CD8-positive, alpha-beta memory T cell (primary cell): ENCODE measurements at regions not wholly inside any gene's neighbourhood (a gene's known extent, or its start where the extent isn't known, plus 50 kb on each side); places are given as distances from the start of the nearest gene placed in this dataset.

Experiments used
- CTCF ChIA-PET: fragments of 350-600 bp; sonication (Branson Sonifier 250); formaldehyde crosslinking; loops from one replicate; lab custom pipeline; 2021; ENCODE audit warnings: antibody characterized with exemption; lab: Charles Lee
- POLR2A ChIA-PET: fragments of 350-600 bp; sonication (Branson Sonifier 250); formaldehyde crosslinking; loops from one replicate; lab custom pipeline; 2021; ENCODE audit warnings: antibody characterized with exemption; lab: Charles Lee
- DNase-seq, 5 donors: peaks; one replicate each; pipeline versions ENCODE4 v3.0.0 to v3.0.0-alpha.2; 2020 to 2022; ENCODE audit warnings: mixed read lengths in 1 of 5
- H3K27ac ChIP-seq: one replicate; pipeline ENCODE4 v1.7.0; 2013; ENCODE audit warnings: low read depth, mild to moderate bottlenecking, low read length, moderate library complexity
- H3K27me3 ChIP-seq: 2 replicates; pipeline ENCODE4 v1.7.0; 2013; ENCODE audit warnings: low read length, mild to moderate bottlenecking; ENCODE audit not compliant: insufficient read depth, poor library complexity, severe bottlenecking
- H3K36me3 ChIP-seq: 2 replicates; pipeline ENCODE4 v1.7.0; 2013; ENCODE audit warnings: mild to moderate bottlenecking, low read length, moderate library complexity; ENCODE audit not compliant: insufficient read depth
- H3K4me1 ChIP-seq: 2 replicates; pipeline ENCODE4 v1.7.0; 2013; ENCODE audit warnings: mild to moderate bottlenecking, low read length, moderate library complexity; ENCODE audit not compliant: insufficient read depth
- H3K4me3 ChIP-seq: 2 replicates; pipeline ENCODE4 v1.7.0; 2013; ENCODE audit warnings: mild to moderate bottlenecking, low read length
- H3K9me3 ChIP-seq: 2 replicates; pipeline ENCODE4 v1.7.0; 2013; ENCODE audit warnings: mild to moderate bottlenecking, low read length
- H3K27ac Mint-ChIP-seq, 8 donors: one replicate each; pipeline ENCODE4 v1.8.0; 2020 to 2021; ENCODE audit warnings: mixed read lengths in 8 of 8, mild to moderate bottlenecking in 6 of 8, inconsistent platforms in 3 of 8, moderate library complexity in 3 of 8
- H3K27me3 Mint-ChIP-seq, 2 donors: one replicate each; pipeline ENCODE4 v1.8.0; 2020 to 2021; ENCODE audit warnings: mixed read lengths in 2 of 2, mild to moderate bottlenecking in 1 of 2, moderate library complexity in 1 of 2
- H3K36me3 Mint-ChIP-seq, 3 donors: one replicate each; pipeline ENCODE4 v1.8.0; 2020 to 2021; ENCODE audit warnings: mixed read lengths in 3 of 3, inconsistent platforms in 1 of 3, mild to moderate bottlenecking in 1 of 3
- H3K4me1 Mint-ChIP-seq, 3 donors: one replicate each; pipeline ENCODE4 v1.8.0; 2020 to 2021; ENCODE audit warnings: mixed read lengths in 3 of 3, inconsistent platforms in 1 of 3, mild to moderate bottlenecking in 1 of 3
- H3K4me3 Mint-ChIP-seq, 7 donors: one replicate each; pipeline ENCODE4 v1.8.0; 2020 to 2021; ENCODE audit warnings: mixed read lengths in 7 of 7, mild to moderate bottlenecking in 6 of 7, moderate library complexity in 4 of 7, inconsistent platforms in 2 of 7
- H3K9me3 Mint-ChIP-seq, 5 donors: one replicate each; pipeline ENCODE4 v1.8.0; 2020 to 2022; ENCODE audit warnings: mixed read lengths in 5 of 5, mild to moderate bottlenecking in 3 of 5, moderate library complexity in 2 of 5, inconsistent platforms in 1 of 5

- peaks cover 5% of the 10 kb centered on the region in 2 donors for H3K27me3 Mint-ChIP-seq
- H3K9me3 ChIP-seq: no peaks in the 10 kb centered on the region
- no peaks in the 10 kb centered on the region for H3K36me3 Mint-ChIP-seq
- no peak overlapping the region for H3K4me3 Mint-ChIP-seq
- H3K27ac Mint-ChIP-seq: no peak overlapping the region
- H3K4me1 Mint-ChIP-seq: no peaks in the 10 kb centered on the region
- no peaks in the 10 kb centered on the region for H3K4me1 ChIP-seq
- H3K27ac ChIP-seq: no peak overlapping the region
- H3K27me3 ChIP-seq: no peaks in the 10 kb centered on the region
- ChIA-PET POLR2A (no interaction called here), CTCF (no interaction called here)
- H3K4me3 ChIP-seq: no peak overlapping the region
- H3K9me3 Mint-ChIP-seq: no peaks in the 10 kb centered on the region
- no peak for DNase-seq
- no peaks in the 10 kb centered on the region for H3K36me3 ChIP-seq
These were observed 171.7 kb upstream of the MYCN start for GRCh38 chr2:15768615-15769014.

GRCh38 chr2:15769235-15769634 is 171.1 kb upstream of the MYCN start:
- no peak for DNase-seq
- Mint-ChIP-seq H3K27me3 (peaks cover 5% of the 10 kb centered on the region in 2 donors), H3K4me1 (no peaks in the 10 kb centered on the region), H3K27ac (no peak overlapping the region), H3K4me3 (no peak overlapping the region), H3K36me3 (no peaks in the 10 kb centered on the region), H3K9me3 (no peaks in the 10 kb centered on the region)
- no peaks in the 10 kb centered on the region for H3K27me3 ChIP-seq
- no peaks in the 10 kb centered on the region for H3K36me3 ChIP-seq
- H3K27ac ChIP-seq: no peak overlapping the region
- H3K4me1 ChIP-seq: no peaks in the 10 kb centered on the region
- H3K4me3 ChIP-seq: no peak overlapping the region
- CTCF ChIA-PET: no interaction called here
- POLR2A ChIA-PET: no interaction called here
- no peaks in the 10 kb centered on the region for H3K9me3 ChIP-seq

GRCh38 chr2:15769676-15770547 is 170.4 kb upstream of the MYCN start:
- Histone ChIP-seq H3K27ac (no peak overlapping the region), H3K36me3 (no peaks in the 10 kb centered on the region), H3K27me3 (no peaks in the 10 kb centered on the region), H3K4me1 (no peaks in the 10 kb centered on the region), H3K9me3 (no peaks in the 10 kb centered on the region), H3K4me3 (no peak overlapping the region)
- ChIA-PET CTCF (no interaction called here), POLR2A (no interaction called here)
- Mint-ChIP-seq H3K9me3 (no peaks in the 10 kb centered on the region), H3K4me3 (no peak overlapping the region), H3K36me3 (no peaks in the 10 kb centered on the region), H3K4me1 (no peaks in the 10 kb centered on the region), H3K27ac (no peak overlapping the region), H3K27me3 (peaks cover 5% of the 10 kb centered on the region in 2 donors)
- DNase-seq: no peak

GRCh38 chr2:15770606-15771005 is 169.7 kb upstream of the MYCN start:
- no peaks in the 10 kb centered on the region for H3K36me3 ChIP-seq
- H3K27me3 ChIP-seq: no peaks in the 10 kb centered on the region
- H3K4me1 ChIP-seq: no peaks in the 10 kb centered on the region
- Mint-ChIP-seq H3K27me3 (peaks cover 5% of the 10 kb centered on the region in 2 donors), H3K27ac (no peak overlapping the region), H3K4me1 (no peaks in the 10 kb centered on the region), H3K4me3 (no peak overlapping the region), H3K9me3 (no peaks in the 10 kb centered on the region), H3K36me3 (no peaks in the 10 kb centered on the region)
- no peak overlapping the region for H3K27ac ChIP-seq
- CTCF ChIA-PET: no interaction called here
- H3K9me3 ChIP-seq: no peaks in the 10 kb centered on the region
- DNase-seq: no peak
- POLR2A ChIA-PET: no interaction called here
- H3K4me3 ChIP-seq: no peak overlapping the region

GRCh38 chr2:15771124-15771523 is 169.2 kb upstream of the MYCN start:
- Histone ChIP-seq H3K9me3 (no peaks in the 10 kb centered on the region), H3K27me3 (no peaks in the 10 kb centered on the region), H3K4me3 (no peak overlapping the region), H3K27ac (no peak overlapping the region), H3K4me1 (no peaks in the 10 kb centered on the region), H3K36me3 (no peaks in the 10 kb centered on the region)
- H3K9me3 Mint-ChIP-seq: no peaks in the 10 kb centered on the region
- H3K27me3 Mint-ChIP-seq: peaks cover 5% of the 10 kb centered on the region in 2 donors
- H3K27ac Mint-ChIP-seq: no peak overlapping the region
- no peak overlapping the region for H3K4me3 Mint-ChIP-seq
- H3K36me3 Mint-ChIP-seq: no peaks in the 10 kb centered on the region
- ChIA-PET CTCF (no interaction called here), POLR2A (no interaction called here)
- no peaks in the 10 kb centered on the region for H3K4me1 Mint-ChIP-seq
- DNase-seq: no peak

- Histone ChIP-seq H3K9me3 (no peaks in the 10 kb centered on the region), H3K4me1 (no peaks in the 10 kb centered on the region), H3K4me3 (no peak overlapping the region), H3K27ac (no peak overlapping the region), H3K36me3 (no peaks in the 10 kb centered on the region), H3K27me3 (no peaks in the 10 kb centered on the region)
- no peak overlapping the region for H3K4me3 Mint-ChIP-seq
- no peaks in the 10 kb centered on the region for H3K36me3 Mint-ChIP-seq
- H3K9me3 Mint-ChIP-seq: no peaks in the 10 kb centered on the region
- CTCF ChIA-PET: no interaction called here
- DNase-seq: no peak
- no peak overlapping the region for H3K27ac Mint-ChIP-seq
- H3K4me1 Mint-ChIP-seq: no peaks in the 10 kb centered on the region
- POLR2A ChIA-PET: no interaction called here
- H3K27me3 Mint-ChIP-seq: peaks cover 5% of the 10 kb centered on the region in 2 donors
These were observed 168.2 kb upstream of the MYCN start for GRCh38 chr2:15772086-15772595.

GRCh38 chr2:15772681-15773080 is 167.7 kb upstream of the MYCN start:
- Histone ChIP-seq H3K9me3 (no peaks in the 10 kb centered on the region), H3K36me3 (no peaks in the 10 kb centered on the region), H3K4me3 (no peak overlapping the region), H3K27me3 (no peaks in the 10 kb centered on the region), H3K27ac (no peak overlapping the region), H3K4me1 (no peaks in the 10 kb centered on the region)
- Mint-ChIP-seq H3K4me3 (no peak overlapping the region), H3K4me1 (no peaks in the 10 kb centered on the region), H3K9me3 (no peaks in the 10 kb centered on the region), H3K27ac (no peak overlapping the region), H3K27me3 (peaks cover 5% of the 10 kb centered on the region in 2 donors), H3K36me3 (no peaks in the 10 kb centered on the region)
- POLR2A ChIA-PET: no interaction called here
- CTCF ChIA-PET: no interaction called here
- no peak for DNase-seq

- no peaks in the 10 kb centered on the region for H3K9me3 ChIP-seq
- H3K27me3 ChIP-seq: no peaks in the 10 kb centered on the region
- Mint-ChIP-seq H3K27ac (no peak overlapping the region), H3K27me3 (peaks cover under 1 to 5% of the 10 kb centered on the region in 2 donors), H3K9me3 (no peaks in the 10 kb centered on the region), H3K36me3 (no peaks in the 10 kb centered on the region), H3K4me3 (no peak overlapping the region), H3K4me1 (no peaks in the 10 kb centered on the region)
- no peak overlapping the region for H3K4me3 ChIP-seq
- no peaks in the 10 kb centered on the region for H3K36me3 ChIP-seq
- no peaks in the 10 kb centered on the region for H3K4me1 ChIP-seq
- no peak overlapping the region for H3K27ac ChIP-seq
- no peak for DNase-seq
- CTCF ChIA-PET: no interaction called here
- POLR2A ChIA-PET: no interaction called here
These were observed 167.1 kb upstream of the MYCN start for GRCh38 chr2:15773204-15773603.
